Calu3 (cell line): ENCODE measurements at regions not wholly inside any gene's neighbourhood (a gene's known extent, or its start where the extent isn't known, plus 50 kb on each side); places are given as distances from the start of the nearest gene placed in this dataset.

Source experiments
- BruUV-seq: library from RNA; stranded (reverse); fragments of 400-500 nt; replicated peaks from 2 replicates; lab custom pipeline; 2021; lab: Mats Ljungman, UMichigan
- CTCF ChIA-PET: fragments of 300-600 bp; sonication (Branson Sonifier 250); formaldehyde crosslinking; loops from one replicate; lab custom pipeline; 2022; ENCODE audit warnings: antibody characterized with exemption; lab: Charles Lee
- DNase-seq: peaks from one replicate; pipeline ENCODE4 v3.0.0; 2022
- H3K27ac Mint-ChIP-seq: one replicate; pipeline ENCODE4 v1.8.0; 2022; ENCODE audit warnings: mixed read lengths; ENCODE audit not compliant: unreplicated experiment
- H3K27me3 Mint-ChIP-seq: one replicate; pipeline ENCODE4 v1.8.0; 2022; ENCODE audit warnings: mixed read lengths; ENCODE audit not compliant: unreplicated experiment
- H3K36me3 Mint-ChIP-seq: one replicate; pipeline ENCODE4 v1.8.0; 2022; ENCODE audit warnings: mild to moderate bottlenecking, moderate library complexity, mixed read lengths; ENCODE audit not compliant: insufficient read depth, unreplicated experiment
- H3K4me1 Mint-ChIP-seq: one replicate; pipeline ENCODE4 v1.8.0; 2022; ENCODE audit warnings: mild to moderate bottlenecking, low read depth, mixed read lengths; ENCODE audit not compliant: unreplicated experiment
- H3K4me3 Mint-ChIP-seq: one replicate; pipeline ENCODE4 v1.8.0; 2022; ENCODE audit warnings: mild to moderate bottlenecking, low read depth, moderate library complexity, mixed read lengths; ENCODE audit not compliant: unreplicated experiment
- H3K9me3 Mint-ChIP-seq: one replicate; pipeline ENCODE4 v1.8.0; 2022; ENCODE audit warnings: low read depth, mixed read lengths; ENCODE audit not compliant: unreplicated experiment
- intact Hi-C: fragments of 100-400 bp; cut with micrococcal nuclease; formaldehyde crosslinking; loops from one replicate; pipeline ENCODE4 v1.10.0; 2022; ENCODE audit not compliant: unreplicated experiment
- TF ChIP-seq, protein P1 (sequence below): fragments of 200-600 bp; IDR thresholded peaks from one replicate; pipeline ENCODE4 v1.8.0; 2022; ENCODE audit warnings: antibody characterized with exemption; ENCODE audit not compliant: unreplicated experiment

DNA sequence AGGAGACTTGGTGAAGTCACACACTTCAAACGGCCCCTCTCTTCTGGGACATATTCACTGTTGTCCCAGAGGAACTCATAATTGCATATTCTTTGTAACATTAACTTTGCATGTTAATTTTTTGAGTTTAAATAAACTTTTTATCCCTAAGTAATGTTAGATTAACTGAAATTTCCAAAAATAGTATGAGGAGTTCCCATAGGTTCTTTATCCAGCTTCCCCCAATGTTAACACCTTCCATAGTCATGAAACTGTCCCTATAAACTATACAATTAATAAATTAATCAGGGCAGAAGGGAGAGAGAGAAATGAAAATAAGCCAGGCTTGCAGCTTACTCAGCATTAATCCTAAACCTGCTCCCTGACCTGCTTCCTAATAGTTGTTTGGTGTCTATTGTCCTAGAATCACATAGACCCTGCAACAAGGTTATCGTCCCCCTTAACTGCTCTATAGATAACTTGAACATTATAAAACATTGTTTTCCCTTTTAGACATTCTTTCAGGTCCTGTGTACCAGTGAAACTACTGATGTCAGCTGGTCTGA lies 589.8 kb upstream of the CDH5 start:
- no peak overlapping the region for H3K27ac Mint-ChIP-seq
- H3K9me3 Mint-ChIP-seq, result peaks cover 10% of the 10 kb centered on the region
- H3K27me3 Mint-ChIP-seq, result peaks cover 15% of the 10 kb centered on the region
- TF ChIP-seq, protein P1, sequence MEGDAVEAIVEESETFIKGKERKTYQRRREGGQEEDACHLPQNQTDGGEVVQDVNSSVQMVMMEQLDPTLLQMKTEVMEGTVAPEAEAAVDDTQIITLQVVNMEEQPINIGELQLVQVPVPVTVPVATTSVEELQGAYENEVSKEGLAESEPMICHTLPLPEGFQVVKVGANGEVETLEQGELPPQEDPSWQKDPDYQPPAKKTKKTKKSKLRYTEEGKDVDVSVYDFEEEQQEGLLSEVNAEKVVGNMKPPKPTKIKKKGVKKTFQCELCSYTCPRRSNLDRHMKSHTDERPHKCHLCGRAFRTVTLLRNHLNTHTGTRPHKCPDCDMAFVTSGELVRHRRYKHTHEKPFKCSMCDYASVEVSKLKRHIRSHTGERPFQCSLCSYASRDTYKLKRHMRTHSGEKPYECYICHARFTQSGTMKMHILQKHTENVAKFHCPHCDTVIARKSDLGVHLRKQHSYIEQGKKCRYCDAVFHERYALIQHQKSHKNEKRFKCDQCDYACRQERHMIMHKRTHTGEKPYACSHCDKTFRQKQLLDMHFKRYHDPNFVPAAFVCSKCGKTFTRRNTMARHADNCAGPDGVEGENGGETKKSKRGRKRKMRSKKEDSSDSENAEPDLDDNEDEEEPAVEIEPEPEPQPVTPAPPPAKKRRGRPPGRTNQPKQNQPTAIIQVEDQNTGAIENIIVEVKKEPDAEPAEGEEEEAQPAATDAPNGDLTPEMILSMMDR, result no peak
- H3K36me3 Mint-ChIP-seq, result no peaks in the 10 kb centered on the region
- DNase-seq, result no peak
- H3K4me1 Mint-ChIP-seq, result no peaks in the 10 kb centered on the region
- CTCF ChIA-PET, result no interaction called here
- BruUV-seq, result no TSS peak
- no peak overlapping the region for H3K4me3 Mint-ChIP-seq
- intact Hi-C loops, result no loop called here

DNA sequence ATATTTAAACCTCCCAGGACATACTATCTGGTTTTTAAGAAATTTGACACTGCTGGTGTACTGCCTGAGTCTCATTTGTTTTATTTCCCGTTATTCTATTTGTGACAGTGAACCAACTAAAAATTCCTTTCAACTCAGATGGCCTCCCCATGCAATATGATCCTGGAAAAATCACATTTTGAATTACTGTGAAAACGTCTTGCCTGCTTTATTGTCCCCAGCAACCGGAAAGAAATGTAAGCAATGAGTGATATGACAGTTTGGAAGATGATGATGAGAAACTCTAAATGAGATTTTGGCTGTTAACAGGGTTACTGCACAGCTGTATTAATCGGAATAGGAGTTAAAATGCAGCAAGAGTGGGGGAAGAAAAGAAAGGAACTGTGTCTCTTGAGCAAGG lies 590.7 kb upstream of the CDH5 start:
- peaks cover 10% of the 10 kb centered on the region for H3K27me3 Mint-ChIP-seq
- no TSS peak for BruUV-seq
- TF ChIP-seq, protein P1, result no peak
- H3K4me3 Mint-ChIP-seq, result no peak overlapping the region
- no peak for DNase-seq
- H3K27ac Mint-ChIP-seq, result no peak overlapping the region
- CTCF ChIA-PET, result no interaction called here
- H3K9me3 Mint-ChIP-seq, result peaks cover 11% of the 10 kb centered on the region
- intact Hi-C loops, result no loop called here
- no peaks in the 10 kb centered on the region for H3K36me3 Mint-ChIP-seq
- H3K4me1 Mint-ChIP-seq, result no peaks in the 10 kb centered on the region

DNA sequence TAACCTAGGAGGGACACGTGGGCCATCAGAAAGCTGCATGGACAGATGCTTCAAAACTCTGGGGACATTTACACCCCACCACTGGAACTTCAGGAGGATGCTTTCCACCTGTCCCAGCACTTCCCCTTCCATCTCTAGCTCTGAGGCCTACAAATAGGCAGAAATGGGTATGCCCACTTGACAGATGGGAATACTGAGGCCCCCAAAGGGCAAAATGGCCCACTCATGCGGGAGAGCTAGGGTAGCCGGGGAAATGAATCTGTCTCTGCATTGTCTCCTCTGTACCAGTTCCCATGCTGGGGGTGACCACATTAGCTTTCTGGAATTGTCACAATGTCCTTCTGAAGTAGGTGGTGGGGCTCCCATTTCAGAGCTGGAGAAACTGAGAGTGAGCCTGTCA lies 592.1 kb upstream of the CDH5 start:
- CTCF ChIA-PET, result interaction anchor here (1.1 kb wide), 1 partner anchor 11 kb away, joined by 3 read pairs; no protein-coding TSS in a partner anchor
- no peak for DNase-seq
- intact Hi-C loops, result no loop called here
- TF ChIP-seq, protein P1, result no peak
- no TSS peak for BruUV-seq
- no peak overlapping the region for H3K4me3 Mint-ChIP-seq
- no peaks in the 10 kb centered on the region for H3K36me3 Mint-ChIP-seq
- H3K4me1 Mint-ChIP-seq, result no peaks in the 10 kb centered on the region
- peaks cover 9% of the 10 kb centered on the region for H3K9me3 Mint-ChIP-seq
- no peak overlapping the region for H3K27ac Mint-ChIP-seq
- no peaks in the 10 kb centered on the region for H3K27me3 Mint-ChIP-seq

- Mint-ChIP-seq H3K4me3 (no peak overlapping the region), H3K36me3 (no peaks in the 10 kb centered on the region), H3K27me3 (peaks cover 2% of the 10 kb centered on the region), H3K4me1 (no peaks in the 10 kb centered on the region), H3K27ac (no peak overlapping the region), H3K9me3 (peaks cover 9% of the 10 kb centered on the region)
- CTCF ChIA-PET, result no interaction called here
- no peak for DNase-seq
- TF ChIP-seq, protein P1, result no peak
- intact Hi-C loops, result no loop called here
- no TSS peak for BruUV-seq
These were observed 593.1 kb upstream of the CDH5 start for GRCh38 chr16:65773301-65773874.
